ENCODE measurements at regions not wholly inside any gene's neighbourhood (a gene's known extent, or its start where the extent isn't known, plus 50 kb on each side); places are given as distances from the start of the nearest gene placed in this dataset.

DNA sequence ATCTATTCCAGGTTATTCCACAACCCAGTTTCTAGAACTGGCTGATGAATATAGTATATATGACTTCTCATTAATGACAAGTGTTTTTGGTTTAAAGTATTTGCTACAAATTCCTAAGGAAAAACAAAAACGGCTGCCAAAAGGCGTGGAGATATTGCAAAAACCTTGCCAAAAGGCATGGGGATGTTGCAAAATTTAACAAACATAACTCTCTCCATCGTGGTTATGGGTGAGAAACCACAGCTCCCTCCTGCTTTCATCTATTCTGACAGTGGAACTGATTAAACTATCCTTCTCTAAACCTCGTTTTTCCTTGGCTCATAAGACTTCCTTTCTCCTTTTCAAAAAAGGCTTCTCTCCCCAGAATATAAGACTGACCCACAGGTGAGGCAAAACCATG is 342.0 kb upstream of the PDZRN3 start:
- no peak for DNase-seq
- WGBS (ENCODE audit: extremely low coverage, insufficient read length, low lambda C conversion rate) = no CpG with 5 or more reads among the region's 4 CpGs

More for the DNA sequence above, 342.0 kb upstream of the PDZRN3 start:
- no peak overlapping the region for H3K4me2 ChIP-seq (ENCODE audit: insufficient read depth, insufficient read length, low read length)
- H3K14ac ChIP-seq (ENCODE audit: insufficient read depth, low read length) = no peak overlapping the region
- H2BK20ac ChIP-seq (ENCODE audit: low read depth, low read length, poor library complexity, severe bottlenecking) = no peak overlapping the region
- no peak overlapping the region for H3K9ac ChIP-seq (ENCODE audit: extremely low read depth, insufficient read length, low read length)
- no peaks in the 10 kb centered on the region for H4K20me1 ChIP-seq (ENCODE audit: control insufficient read depth, insufficient read depth, insufficient read length)
- no peak overlapping the region for H2BK15ac ChIP-seq (ENCODE audit: low read depth, low read length)
- no peaks in the 10 kb centered on the region for H3K23me2 ChIP-seq (ENCODE audit: insufficient read length, low read depth, low read length, poor library complexity, severe bottlenecking)
- H3T11ph ChIP-seq (ENCODE audit: low read length) = no peak overlapping the region
- H4K91ac ChIP-seq (ENCODE audit: insufficient read length, low read depth, low read length) = no peak overlapping the region
- no peak overlapping the region for H3K27ac ChIP-seq (ENCODE audit: insufficient read length, low read depth, low read length)
- no peak overlapping the region for H2BK120ac ChIP-seq (ENCODE audit: low read depth, low read length, poor library complexity, severe bottlenecking)
- H3K27me3 ChIP-seq (ENCODE audit: insufficient read depth, low read length) = no peaks in the 10 kb centered on the region
- no peaks in the 10 kb centered on the region for H3K79me2 ChIP-seq (ENCODE audit: insufficient read depth, low read length)
- no peaks in the 10 kb centered on the region for H3K79me1 ChIP-seq (ENCODE audit: insufficient read depth, low read depth, low read length, poor library complexity, severe bottlenecking)
- Mint-ChIP-seq H3K4me3 (no peak overlapping the region), H3K27me3 (ENCODE audit: low read depth) (peaks cover 2% of the 10 kb centered on the region; the same call in 1 of the 2 replicates), H3K4me1 (no peaks in the 10 kb centered on the region), H3K27ac (no peak overlapping the region), H3K36me3 (ENCODE audit: insufficient read depth in 1 of 3, low read depth in 3 of 3) (no peaks in the 10 kb centered on the region), H3K9me3 (no peaks in the 10 kb centered on the region)
- no peak overlapping the region for H3K4ac ChIP-seq (ENCODE audit: low read depth, low read length)
- H3K56ac ChIP-seq (ENCODE audit: insufficient read length, low read depth, low read length) = no peak overlapping the region
- no peaks in the 10 kb centered on the region for H3K9me3 ChIP-seq (ENCODE audit: control insufficient read depth, low read depth, low read length)
- H2AFZ ChIP-seq (ENCODE audit: low read length) = no peak overlapping the region
- H2AK5ac ChIP-seq (ENCODE audit: insufficient read length, low read length) = no peak overlapping the region
- H3K23ac ChIP-seq (ENCODE audit: insufficient read length, low read depth, low read length) = no peak overlapping the region
- H3K4me1 ChIP-seq (ENCODE audit: insufficient read depth, low read length) = no peaks in the 10 kb centered on the region
- no peak overlapping the region for H2BK5ac ChIP-seq (ENCODE audit: insufficient read length, low read length)
- no peak overlapping the region for H4K8ac ChIP-seq (replicated peaks; ENCODE audit: insufficient read length, low read depth, low read length)
- H3K18ac ChIP-seq (ENCODE audit: insufficient read length, low read depth, low read length) = no peak overlapping the region
- TF ChIP-seq, protein P1, sequence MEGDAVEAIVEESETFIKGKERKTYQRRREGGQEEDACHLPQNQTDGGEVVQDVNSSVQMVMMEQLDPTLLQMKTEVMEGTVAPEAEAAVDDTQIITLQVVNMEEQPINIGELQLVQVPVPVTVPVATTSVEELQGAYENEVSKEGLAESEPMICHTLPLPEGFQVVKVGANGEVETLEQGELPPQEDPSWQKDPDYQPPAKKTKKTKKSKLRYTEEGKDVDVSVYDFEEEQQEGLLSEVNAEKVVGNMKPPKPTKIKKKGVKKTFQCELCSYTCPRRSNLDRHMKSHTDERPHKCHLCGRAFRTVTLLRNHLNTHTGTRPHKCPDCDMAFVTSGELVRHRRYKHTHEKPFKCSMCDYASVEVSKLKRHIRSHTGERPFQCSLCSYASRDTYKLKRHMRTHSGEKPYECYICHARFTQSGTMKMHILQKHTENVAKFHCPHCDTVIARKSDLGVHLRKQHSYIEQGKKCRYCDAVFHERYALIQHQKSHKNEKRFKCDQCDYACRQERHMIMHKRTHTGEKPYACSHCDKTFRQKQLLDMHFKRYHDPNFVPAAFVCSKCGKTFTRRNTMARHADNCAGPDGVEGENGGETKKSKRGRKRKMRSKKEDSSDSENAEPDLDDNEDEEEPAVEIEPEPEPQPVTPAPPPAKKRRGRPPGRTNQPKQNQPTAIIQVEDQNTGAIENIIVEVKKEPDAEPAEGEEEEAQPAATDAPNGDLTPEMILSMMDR (conservative IDR thresholded peaks at IDR 0.05) = no peak
- no peak overlapping the region for H2BK12ac ChIP-seq (ENCODE audit: insufficient read length, low read depth, low read length)
- no peak overlapping the region for H4K5ac ChIP-seq (ENCODE audit: insufficient read length, low read depth, low read length)

Measured in H9 (cell line).